HG03135 (cell line): ENCODE measurements at regions not wholly inside any gene's neighbourhood (a gene's known extent, or its start where the extent isn't known, plus 50 kb on each side); places are given as distances from the start of the nearest gene placed in this dataset.

Source experiments
- ATAC-seq: cut with Tn5 transposase; IDR thresholded peaks from one replicate; pipeline ENCODE4 v1.9.1; 2021; ENCODE audit warnings: mild to moderate bottlenecking, moderate library complexity; ENCODE audit not compliant: unreplicated experiment

- no peak for ATAC-seq
These were observed 545.2 kb downstream of the MRPL39 start for GRCh38 chr21:25062061-25062460.

GRCh38 chr21:25054689-25055088 is 552.6 kb downstream of the MRPL39 start:
- ATAC-seq = no peak

GRCh38 chr21:25039461-25040380 is 567.6 kb downstream of the MRPL39 start:
- ATAC-seq = peak; percentile 89

- ATAC-seq = no peak
These were observed 570.5 kb downstream of the MRPL39 start for GRCh38 chr21:25036775-25037174.

- no peak for ATAC-seq
These were observed 575.5 kb downstream of the MRPL39 start for GRCh38 chr21:25031750-25032149.

GRCh38 chr21:25029580-25029979 is 577.7 kb downstream of the MRPL39 start:
- ATAC-seq = no peak

- no peak for ATAC-seq
These were observed 581.7 kb downstream of the MRPL39 start for GRCh38 chr21:25025596-25025995.

- ATAC-seq = no peak
These were observed 582.6 kb downstream of the MRPL39 start for GRCh38 chr21:25024639-25025038.

GRCh38 chr21:25005388-25005787 is 601.9 kb downstream of the MRPL39 start:
- no peak for ATAC-seq

- no peak for ATAC-seq
These were observed 604.6 kb downstream of the MRPL39 start for GRCh38 chr21:25002676-25003075.

- no peak for ATAC-seq
These were observed 612.1 kb downstream of the MRPL39 start for GRCh38 chr21:24995216-24995615.

- no peak for ATAC-seq
These were observed 612.6 kb downstream of the MRPL39 start for GRCh38 chr21:24994717-24995116.

GRCh38 chr21:24989516-24989915 is 617.8 kb downstream of the MRPL39 start:
- ATAC-seq = no peak

- no peak for ATAC-seq
These were observed 618.3 kb downstream of the MRPL39 start for GRCh38 chr21:24988941-24989340.

GRCh38 chr21:24976238-24976637 is 631.0 kb downstream of the MRPL39 start:
- ATAC-seq = peak; percentile 77

GRCh38 chr21:24969068-24969467 is 638.2 kb downstream of the MRPL39 start:
- no peak for ATAC-seq

- peak; percentile 92 for ATAC-seq
These were observed 651.9 kb downstream of the MRPL39 start for GRCh38 chr21:24955275-24955961.

GRCh38 chr21:24948186-24948585 is 659.1 kb downstream of the MRPL39 start:
- no peak for ATAC-seq

- ATAC-seq = no peak
These were observed 661.4 kb downstream of the MRPL39 start for GRCh38 chr21:24945910-24946309.

- no peak for ATAC-seq
These were observed 665.7 kb downstream of the MRPL39 start for GRCh38 chr21:24941316-24942185.

- no peak for ATAC-seq
These were observed 668.0 kb downstream of the MRPL39 start for GRCh38 chr21:24939291-24939690.
